ENCODE measurements at regions not wholly inside any gene's neighbourhood (a gene's known extent, or its start where the extent isn't known, plus 50 kb on each side); places are given as distances from the start of the nearest gene placed in this dataset.

DNA sequence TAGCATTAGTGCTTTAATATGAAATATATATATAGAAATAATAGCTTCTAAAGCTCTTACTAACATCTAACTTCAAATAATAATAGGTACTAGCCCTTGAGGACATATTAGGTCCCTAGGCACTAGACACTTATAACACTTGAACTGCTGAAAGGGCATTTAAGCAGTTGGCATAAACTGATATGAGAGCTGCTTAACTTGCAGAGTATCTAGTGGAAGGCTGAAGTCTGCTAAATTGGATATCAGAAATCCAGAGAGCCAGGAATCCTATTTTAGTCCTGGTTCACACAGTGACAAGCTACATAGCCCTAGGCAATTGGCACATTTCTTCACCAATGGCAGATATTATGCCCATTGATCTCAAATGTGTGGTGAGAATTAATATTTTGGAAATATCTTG, 326.9 kb upstream of the UBE2E3 start:
- TF ChIP-seq, protein P1, sequence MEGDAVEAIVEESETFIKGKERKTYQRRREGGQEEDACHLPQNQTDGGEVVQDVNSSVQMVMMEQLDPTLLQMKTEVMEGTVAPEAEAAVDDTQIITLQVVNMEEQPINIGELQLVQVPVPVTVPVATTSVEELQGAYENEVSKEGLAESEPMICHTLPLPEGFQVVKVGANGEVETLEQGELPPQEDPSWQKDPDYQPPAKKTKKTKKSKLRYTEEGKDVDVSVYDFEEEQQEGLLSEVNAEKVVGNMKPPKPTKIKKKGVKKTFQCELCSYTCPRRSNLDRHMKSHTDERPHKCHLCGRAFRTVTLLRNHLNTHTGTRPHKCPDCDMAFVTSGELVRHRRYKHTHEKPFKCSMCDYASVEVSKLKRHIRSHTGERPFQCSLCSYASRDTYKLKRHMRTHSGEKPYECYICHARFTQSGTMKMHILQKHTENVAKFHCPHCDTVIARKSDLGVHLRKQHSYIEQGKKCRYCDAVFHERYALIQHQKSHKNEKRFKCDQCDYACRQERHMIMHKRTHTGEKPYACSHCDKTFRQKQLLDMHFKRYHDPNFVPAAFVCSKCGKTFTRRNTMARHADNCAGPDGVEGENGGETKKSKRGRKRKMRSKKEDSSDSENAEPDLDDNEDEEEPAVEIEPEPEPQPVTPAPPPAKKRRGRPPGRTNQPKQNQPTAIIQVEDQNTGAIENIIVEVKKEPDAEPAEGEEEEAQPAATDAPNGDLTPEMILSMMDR (IDR thresholded peaks at IDR 0.05; ENCODE audit: insufficient read depth, low read length, poor library complexity, severe bottlenecking): no peak
- no peak for TF ChIP-seq EZH2phosphoT487 (conservative IDR thresholded peaks at IDR 0.05; ENCODE audit: low read length)

DNA sequence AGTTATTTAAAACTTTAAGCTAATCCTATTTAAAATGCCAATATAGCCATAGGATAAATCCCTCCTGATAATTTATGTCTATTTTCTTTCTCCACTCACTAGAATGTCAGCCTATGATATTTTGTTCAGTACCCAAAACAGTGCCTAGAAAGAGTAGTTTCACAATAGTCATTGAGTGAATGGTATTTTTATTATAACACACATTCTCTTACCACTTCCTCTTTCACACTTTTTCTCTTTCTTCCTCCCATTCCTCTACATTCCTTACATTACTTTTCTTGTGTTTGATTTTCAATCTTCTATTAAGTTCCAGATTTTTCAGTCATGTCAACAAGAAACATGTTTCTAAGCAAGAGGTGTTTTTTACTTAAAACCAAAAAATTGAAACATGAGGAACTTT, 327.6 kb upstream of the UBE2E3 start:
- no peak overlapping the region for H3K4me2 ChIP-seq (ENCODE audit: low read depth, low read length, poor library complexity, severe bottlenecking)
- no peaks in the 10 kb centered on the region for H3K9me3 ChIP-seq (ENCODE audit: insufficient read depth, low read length)
- H3K9me2 ChIP-seq (replicated peaks; ENCODE audit: insufficient read depth, low read length): no peaks in the 10 kb centered on the region
- no peak overlapping the region for H2AFZ ChIP-seq (ENCODE audit: low read depth, low read length, severe bottlenecking)
- H3K9ac ChIP-seq (ENCODE audit: low read length): no peak overlapping the region
- H3K79me2 ChIP-seq (ENCODE audit: insufficient read depth, low read length): no peaks in the 10 kb centered on the region
- no peak overlapping the region for H3K27ac ChIP-seq (ENCODE audit: low read depth, low read length)
- no peaks in the 10 kb centered on the region for H3F3A ChIP-seq (ENCODE audit: insufficient read depth)
- H3K4me3 ChIP-seq (ENCODE audit: insufficient read depth, low read length, poor library complexity, severe bottlenecking): no peak overlapping the region
- H4K20me1 ChIP-seq (ENCODE audit: low read depth, low read length): no peaks in the 10 kb centered on the region
- H3K36me3 ChIP-seq (ENCODE audit: low read length): no peaks in the 10 kb centered on the region
- H3K27me3 ChIP-seq (ENCODE audit: low read length): no peaks in the 10 kb centered on the region
- TF ChIP-seq, protein P1 (IDR thresholded peaks at IDR 0.05; ENCODE audit: insufficient read depth, low read length, poor library complexity, severe bottlenecking): no peak
- TF ChIP-seq EZH2phosphoT487 (conservative IDR thresholded peaks at IDR 0.05; ENCODE audit: low read length): no peak

More for the DNA sequence above, 326.9 kb upstream of the UBE2E3 start:
- Histone ChIP-seq H3K9me3 (ENCODE audit: insufficient read depth, low read length) (no peaks in the 10 kb centered on the region), H3K36me3 (ENCODE audit: low read length) (no peaks in the 10 kb centered on the region), H3K27me3 (ENCODE audit: low read length) (no peaks in the 10 kb centered on the region), H4K20me1 (ENCODE audit: low read depth, low read length) (no peaks in the 10 kb centered on the region), H2AFZ (ENCODE audit: low read depth, low read length, severe bottlenecking) (no peak overlapping the region), H3F3A (ENCODE audit: insufficient read depth) (no peaks in the 10 kb centered on the region), H3K79me2 (ENCODE audit: insufficient read depth, low read length) (no peaks in the 10 kb centered on the region), H3K9ac (ENCODE audit: low read length) (no peak overlapping the region), H3K4me2 (ENCODE audit: low read depth, low read length, poor library complexity, severe bottlenecking) (no peak overlapping the region), H3K9me2 (replicated peaks; ENCODE audit: insufficient read depth, low read length) (no peaks in the 10 kb centered on the region), H3K27ac (ENCODE audit: low read depth, low read length) (no peak overlapping the region), H3K4me3 (ENCODE audit: insufficient read depth, low read length, poor library complexity, severe bottlenecking) (no peak overlapping the region)

DNA sequence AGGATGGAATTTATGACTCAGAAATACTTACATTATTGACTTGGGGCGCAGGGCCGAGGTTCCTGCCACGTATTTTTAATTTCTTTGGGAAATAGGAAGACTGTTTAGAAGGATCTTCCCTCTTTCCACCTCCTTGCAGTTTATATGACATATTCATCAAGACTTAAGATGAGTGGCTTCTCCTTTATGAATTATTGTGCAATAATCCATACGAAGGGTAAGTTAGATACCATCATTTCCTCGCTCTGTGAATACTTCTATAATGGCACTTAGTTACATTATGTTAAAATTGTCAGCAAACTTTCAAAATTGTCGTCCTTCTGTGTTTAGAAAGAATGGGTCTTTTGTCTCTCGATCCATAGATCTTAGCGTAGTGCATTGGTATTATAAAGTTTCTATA, 328.8 kb upstream of the UBE2E3 start:
- Histone ChIP-seq H3F3A (ENCODE audit: insufficient read depth) (no peaks in the 10 kb centered on the region), H3K9me2 (replicated peaks; ENCODE audit: insufficient read depth, low read length) (no peaks in the 10 kb centered on the region), H3K79me2 (ENCODE audit: insufficient read depth, low read length) (no peaks in the 10 kb centered on the region), H3K9me3 (ENCODE audit: insufficient read depth, low read length) (no peaks in the 10 kb centered on the region), H3K4me2 (ENCODE audit: low read depth, low read length, poor library complexity, severe bottlenecking) (no peak overlapping the region), H3K9ac (ENCODE audit: low read length) (no peak overlapping the region), H3K4me3 (ENCODE audit: insufficient read depth, low read length, poor library complexity, severe bottlenecking) (no peak overlapping the region), H4K20me1 (ENCODE audit: low read depth, low read length) (no peaks in the 10 kb centered on the region), H3K36me3 (ENCODE audit: low read length) (no peaks in the 10 kb centered on the region), H3K27me3 (ENCODE audit: low read length) (no peaks in the 10 kb centered on the region), H3K27ac (ENCODE audit: low read depth, low read length) (no peak overlapping the region), H2AFZ (ENCODE audit: low read depth, low read length, severe bottlenecking) (no peak overlapping the region)
- TF ChIP-seq, protein P1 (IDR thresholded peaks at IDR 0.05; ENCODE audit: insufficient read depth, low read length, poor library complexity, severe bottlenecking): no peak
- no peak for TF ChIP-seq EZH2phosphoT487 (conservative IDR thresholded peaks at IDR 0.05; ENCODE audit: low read length)

Data from SU-DHL-6 (cell line).